ENCODE measurements at regions not wholly inside any gene's neighbourhood (a gene's known extent, or its start where the extent isn't known, plus 50 kb on each side); places are given as distances from the start of the nearest gene placed in this dataset.

DNA sequence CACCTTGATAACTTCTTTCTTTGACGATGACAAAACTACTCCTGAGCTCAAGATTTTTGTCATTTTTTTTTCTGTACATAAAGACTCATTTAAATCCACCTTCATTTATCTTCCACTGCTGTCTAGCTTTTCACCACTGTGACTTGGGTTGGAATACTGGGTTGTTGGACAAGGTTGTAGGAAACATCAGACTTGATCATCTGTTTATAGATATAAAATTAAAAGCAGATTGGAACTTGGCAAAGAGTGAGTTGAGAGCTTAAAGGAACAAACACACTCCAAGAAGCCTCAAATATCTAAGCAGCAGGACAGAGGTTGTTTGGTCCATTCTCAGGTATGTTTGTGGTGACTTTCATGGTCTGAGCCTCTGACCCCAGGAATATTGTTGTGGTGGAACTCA is 141.7 kb upstream of the NDN start:
- no peaks in the 10 kb centered on the region for H3K9me3 ChIP-seq
- intact Hi-C loops (cut with DNase I): no loop called here
- no peaks in the 10 kb centered on the region for H3K4me1 ChIP-seq (replicated peaks)
- no peak overlapping the region for H3K27ac ChIP-seq
- DNase-seq (ENCODE audit: low spot score): no peak
- no peak overlapping the region for H3K4me3 ChIP-seq
- H3K36me3 ChIP-seq: no peaks in the 10 kb centered on the region
- no peaks in the 10 kb centered on the region for H3K27me3 ChIP-seq (replicated peaks; ENCODE audit: insufficient read depth)
- TF ChIP-seq, protein P1, sequence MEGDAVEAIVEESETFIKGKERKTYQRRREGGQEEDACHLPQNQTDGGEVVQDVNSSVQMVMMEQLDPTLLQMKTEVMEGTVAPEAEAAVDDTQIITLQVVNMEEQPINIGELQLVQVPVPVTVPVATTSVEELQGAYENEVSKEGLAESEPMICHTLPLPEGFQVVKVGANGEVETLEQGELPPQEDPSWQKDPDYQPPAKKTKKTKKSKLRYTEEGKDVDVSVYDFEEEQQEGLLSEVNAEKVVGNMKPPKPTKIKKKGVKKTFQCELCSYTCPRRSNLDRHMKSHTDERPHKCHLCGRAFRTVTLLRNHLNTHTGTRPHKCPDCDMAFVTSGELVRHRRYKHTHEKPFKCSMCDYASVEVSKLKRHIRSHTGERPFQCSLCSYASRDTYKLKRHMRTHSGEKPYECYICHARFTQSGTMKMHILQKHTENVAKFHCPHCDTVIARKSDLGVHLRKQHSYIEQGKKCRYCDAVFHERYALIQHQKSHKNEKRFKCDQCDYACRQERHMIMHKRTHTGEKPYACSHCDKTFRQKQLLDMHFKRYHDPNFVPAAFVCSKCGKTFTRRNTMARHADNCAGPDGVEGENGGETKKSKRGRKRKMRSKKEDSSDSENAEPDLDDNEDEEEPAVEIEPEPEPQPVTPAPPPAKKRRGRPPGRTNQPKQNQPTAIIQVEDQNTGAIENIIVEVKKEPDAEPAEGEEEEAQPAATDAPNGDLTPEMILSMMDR (IDR thresholded peaks at IDR 0.05): no peak
- TF ChIP-seq POLR2AphosphoS5 (IDR thresholded peaks at IDR 0.05) (no peak), POLR2A (IDR thresholded peaks at IDR 0.05) (no peak)
- 62% methylated on average over 1 of the region's 1 CpG for WGBS

DNA sequence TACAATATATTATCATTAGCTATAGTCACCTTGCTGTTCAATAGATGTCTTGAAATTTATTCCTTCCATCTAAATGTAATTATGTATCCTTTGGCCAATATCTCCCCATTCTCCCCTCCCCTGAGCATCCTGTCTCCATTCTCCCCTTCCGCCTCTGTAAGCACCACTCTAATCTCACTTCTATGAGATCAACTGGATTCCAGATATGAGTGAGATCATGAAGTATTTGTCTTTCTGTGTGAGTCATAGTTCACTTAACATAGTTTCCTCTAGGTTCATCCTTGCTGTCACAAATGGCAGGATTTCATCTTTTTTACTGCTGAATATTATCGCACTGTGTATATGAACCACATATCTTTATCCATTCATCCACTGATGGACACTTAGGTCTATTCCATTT is 148.8 kb upstream of the NDN start:
- Histone ChIP-seq H3K4me1 (replicated peaks) (no peaks in the 10 kb centered on the region), H3K27me3 (replicated peaks; ENCODE audit: insufficient read depth) (no peaks in the 10 kb centered on the region), H3K9me3 (no peaks in the 10 kb centered on the region), H3K27ac (no peak overlapping the region), H3K4me3 (no peak overlapping the region), H3K36me3 (no peaks in the 10 kb centered on the region)
- TF ChIP-seq, protein P1 (IDR thresholded peaks at IDR 0.05): no peak
- DNase-seq (ENCODE audit: low spot score): no peak
- intact Hi-C loops (cut with DNase I): no loop called here
- WGBS: 94% methylated on average over 2 of the region's 2 CpGs

DNA sequence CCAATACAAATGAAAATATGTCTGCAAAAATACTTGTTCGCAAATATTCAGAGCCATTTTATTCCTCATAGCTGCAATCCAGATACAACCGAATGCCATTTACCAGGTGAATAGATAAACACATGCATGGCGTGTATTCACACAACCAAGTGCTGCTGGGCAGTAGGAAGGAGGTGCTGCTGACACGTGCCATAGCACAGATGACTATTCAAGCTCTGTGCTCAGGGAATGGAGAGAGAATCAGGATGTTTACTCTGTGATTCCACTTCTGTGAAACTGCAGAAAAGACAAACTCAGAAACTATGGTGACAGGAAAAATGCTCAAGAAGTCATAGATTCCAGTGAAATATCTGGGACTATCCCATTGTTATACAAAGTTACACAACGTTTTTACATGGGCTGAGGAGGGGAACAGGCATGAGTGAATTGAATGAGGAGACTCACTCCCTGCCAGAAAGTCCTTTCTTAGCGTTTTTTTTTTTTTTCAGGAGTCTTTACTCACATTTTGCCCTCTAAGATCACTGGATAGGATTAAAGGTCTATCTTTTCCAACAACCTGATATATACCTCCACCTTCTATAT is 152.9 kb upstream of the NDN start:
- H3K4me1 ChIP-seq (replicated peaks): no peaks in the 10 kb centered on the region
- TF ChIP-seq, protein P1 (IDR thresholded peaks at IDR 0.05): no peak
- no peak for TF ChIP-seq POLR2A (IDR thresholded peaks at IDR 0.05)
- TF ChIP-seq POLR2AphosphoS5 (IDR thresholded peaks at IDR 0.05): no peak
- no peak for DNase-seq (ENCODE audit: low spot score)
- 50% methylated on average over 6 of the region's 6 CpGs for WGBS
- no peak overlapping the region for H3K4me3 ChIP-seq
- H3K36me3 ChIP-seq: no peaks in the 10 kb centered on the region
- no peak overlapping the region for H3K27ac ChIP-seq
- no peaks in the 10 kb centered on the region for H3K27me3 ChIP-seq (replicated peaks; ENCODE audit: insufficient read depth)
- intact Hi-C loops (cut with DNase I): no loop called here
- H3K9me3 ChIP-seq: no peaks in the 10 kb centered on the region

DNA sequence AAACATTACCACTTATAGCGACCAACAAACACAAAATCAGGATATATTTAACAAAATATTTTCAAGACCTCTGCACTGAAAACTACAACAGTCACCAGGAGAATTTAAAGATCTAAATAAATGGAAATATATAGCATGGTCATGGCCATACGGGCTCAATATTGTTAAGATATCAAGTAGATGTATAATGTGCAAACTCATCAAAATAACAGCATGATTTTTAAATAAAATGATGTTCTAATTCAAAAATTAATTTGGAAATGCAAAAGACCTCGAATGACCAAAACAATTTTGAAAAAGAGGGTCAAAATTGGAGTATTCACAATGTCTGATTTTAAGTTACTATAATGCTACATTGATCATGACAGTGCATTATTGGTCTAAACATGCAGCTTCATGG is 159.1 kb upstream of the NDN start:
- no peak for TF ChIP-seq POLR2AphosphoS5 (IDR thresholded peaks at IDR 0.05)
- TF ChIP-seq, protein P1 (IDR thresholded peaks at IDR 0.05): no peak
- no peaks in the 10 kb centered on the region for H3K36me3 ChIP-seq
- intact Hi-C loops (cut with DNase I): no loop called here
- H3K4me3 ChIP-seq: no peak overlapping the region
- no peaks in the 10 kb centered on the region for H3K27me3 ChIP-seq (replicated peaks; ENCODE audit: insufficient read depth)
- no peak overlapping the region for H3K27ac ChIP-seq
- no peaks in the 10 kb centered on the region for H3K9me3 ChIP-seq
- 41% methylated on average over 3 of the region's 3 CpGs for WGBS
- H3K4me1 ChIP-seq (replicated peaks): no peaks in the 10 kb centered on the region
- no peak for DNase-seq (ENCODE audit: low spot score)

DNA sequence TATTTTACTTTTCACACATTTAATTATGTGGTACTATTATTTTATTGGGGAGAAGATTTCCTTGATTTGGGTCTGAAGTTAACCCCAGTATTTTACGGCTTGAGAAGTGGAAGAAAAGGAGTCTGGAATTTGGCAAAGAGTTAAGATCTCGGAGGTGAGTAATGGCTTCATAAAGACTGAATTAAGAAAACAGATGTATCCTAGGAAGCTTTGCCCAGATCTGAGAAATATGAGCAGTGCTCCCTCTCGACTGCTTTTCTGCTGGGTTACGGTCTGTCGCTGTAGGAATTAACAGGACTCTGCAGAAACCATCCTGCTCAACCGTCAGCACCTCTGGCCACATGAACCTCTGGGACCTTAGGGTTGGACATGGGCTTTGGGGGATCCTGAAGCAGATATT is 163.6 kb upstream of the NDN start:
- TF ChIP-seq, protein P1 (IDR thresholded peaks at IDR 0.05): no peak
- no peak for TF ChIP-seq POLR2AphosphoS5 (IDR thresholded peaks at IDR 0.05)
- TF ChIP-seq POLR2A (IDR thresholded peaks at IDR 0.05): no peak
- no peaks in the 10 kb centered on the region for H3K9me3 ChIP-seq
- H3K4me1 ChIP-seq (replicated peaks): no peaks in the 10 kb centered on the region
- H3K27ac ChIP-seq: no peak overlapping the region
- H3K4me3 ChIP-seq: no peak overlapping the region
- intact Hi-C loops (cut with DNase I): no loop called here
- H3K36me3 ChIP-seq: no peaks in the 10 kb centered on the region
- WGBS: 57% methylated on average over 6 of the region's 6 CpGs
- H3K27me3 ChIP-seq (replicated peaks; ENCODE audit: insufficient read depth): no peaks in the 10 kb centered on the region
- no peak for DNase-seq (ENCODE audit: low spot score)

All from prostate gland (tissue), 2 donors.